Renal cortical epithelial cell (primary cell): ENCODE measurements at regions not wholly inside any gene's neighbourhood (a gene's known extent, or its start where the extent isn't known, plus 50 kb on each side); places are given as distances from the start of the nearest gene placed in this dataset.
"Not testable (repeated sequence)": the region's sequence is repeated elsewhere in the genome, so short reads cannot be mapped to it uniquely, and the experiment has no call there.

Source experiments
- DNase-seq: peaks from one replicate; pipeline ENCODE4 v3.0.0-alpha.2; 2011; ENCODE audit warnings: low read depth

DNA sequence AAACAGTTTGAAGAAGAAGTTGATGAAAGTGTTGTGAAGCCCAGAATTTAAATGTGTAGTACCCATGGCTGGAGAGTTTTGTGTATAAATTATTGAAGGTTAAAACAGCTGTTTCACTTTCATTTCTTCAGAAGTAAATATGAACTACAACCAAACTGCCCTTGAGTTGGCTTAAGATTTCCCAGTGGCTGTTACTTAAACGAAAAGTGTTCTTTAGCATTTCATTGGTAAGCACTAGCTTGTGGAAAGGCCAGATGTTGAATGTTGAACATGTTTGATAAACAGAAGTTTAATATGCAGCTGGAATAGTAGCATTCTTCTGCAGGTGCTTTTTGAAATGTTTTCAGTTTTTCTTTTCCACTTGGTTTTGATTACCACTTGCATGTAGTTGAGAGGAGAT lies 83.2 kb upstream of the TNRC6B start:
- DNase-seq = peak; percentile 13

GRCh38 chr22:40099887-40100286 lies 77.8 kb upstream of the TNRC6B start:
- not testable (repeated sequence) for DNase-seq

DNA sequence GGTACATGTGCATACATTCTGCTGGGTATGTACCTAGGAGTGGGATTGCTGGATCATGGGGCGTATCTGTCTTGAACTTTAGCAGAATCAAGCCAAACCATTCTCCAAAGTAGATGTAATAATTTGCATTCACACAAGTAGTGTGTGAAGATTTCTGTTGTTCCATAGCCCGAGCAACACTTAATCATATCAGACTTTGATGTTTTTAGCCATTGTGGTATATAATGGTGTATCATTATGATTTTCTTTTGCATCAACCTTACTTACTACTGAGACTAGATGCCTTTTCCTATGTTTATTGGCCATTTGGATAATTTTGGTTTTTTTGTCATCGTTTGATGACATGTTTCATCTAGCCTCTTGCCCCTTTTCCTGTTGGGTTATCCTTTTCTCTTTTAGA lies 72.0 kb upstream of the TNRC6B start:
- DNase-seq = no peak

- DNase-seq = peak; percentile 28
Measured at GRCh38 chr22:40107244-40107643, 70.5 kb upstream of the TNRC6B start.

DNA sequence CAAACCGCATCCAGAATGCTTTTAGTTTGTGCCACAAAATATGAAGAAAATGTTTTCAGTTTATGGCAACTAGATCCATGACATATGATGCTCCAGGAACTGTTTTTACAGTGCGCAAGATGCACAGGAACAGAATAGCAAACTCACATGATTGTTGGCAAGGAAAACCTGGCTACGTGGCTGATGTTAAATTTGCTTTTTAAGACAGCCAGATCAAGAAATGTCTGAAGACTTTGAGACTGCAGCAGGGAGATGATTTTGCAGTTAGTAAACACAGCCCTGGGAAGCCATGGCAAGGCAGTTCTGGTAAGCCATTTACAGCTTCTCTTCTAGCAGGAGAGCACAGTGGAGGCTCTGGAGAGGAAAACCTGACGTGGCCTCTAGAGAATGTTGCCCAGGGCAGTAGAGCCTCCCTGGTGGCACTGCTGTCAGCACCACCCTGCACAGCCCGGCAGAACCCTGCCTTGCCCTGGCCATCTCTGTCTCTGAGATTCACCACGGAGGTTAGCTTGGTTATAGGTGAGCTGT lies 69.8 kb upstream of the TNRC6B start:
- DNase-seq = peak; percentile 65

GRCh38 chr22:40108396-40108795 lies 69.3 kb upstream of the TNRC6B start:
- no peak for DNase-seq

DNA sequence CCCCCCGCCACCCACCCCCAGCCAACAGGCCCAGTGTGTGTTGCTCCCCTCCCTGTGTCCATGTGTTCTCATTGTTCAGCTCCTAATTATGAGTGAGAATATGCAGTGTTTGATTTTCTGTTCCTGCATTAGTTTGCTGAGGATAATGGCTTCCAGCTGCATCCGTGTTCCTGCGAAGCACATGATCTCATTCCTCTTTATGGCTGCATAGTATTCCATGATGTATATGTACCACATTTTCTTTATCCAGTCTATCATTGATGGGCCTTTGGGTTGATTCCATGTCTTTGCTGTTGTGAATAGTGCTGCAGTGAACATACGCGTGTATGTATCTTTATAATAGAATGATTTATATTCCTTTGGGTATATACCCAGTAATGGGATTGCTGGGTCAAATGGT lies 68.8 kb upstream of the TNRC6B start:
- DNase-seq = not testable (repeated sequence)

- no peak for DNase-seq
Measured at GRCh38 chr22:40111451-40111850, 66.3 kb upstream of the TNRC6B start.

GRCh38 chr22:40112595-40112994 lies 65.1 kb upstream of the TNRC6B start:
- no peak for DNase-seq

DNA sequence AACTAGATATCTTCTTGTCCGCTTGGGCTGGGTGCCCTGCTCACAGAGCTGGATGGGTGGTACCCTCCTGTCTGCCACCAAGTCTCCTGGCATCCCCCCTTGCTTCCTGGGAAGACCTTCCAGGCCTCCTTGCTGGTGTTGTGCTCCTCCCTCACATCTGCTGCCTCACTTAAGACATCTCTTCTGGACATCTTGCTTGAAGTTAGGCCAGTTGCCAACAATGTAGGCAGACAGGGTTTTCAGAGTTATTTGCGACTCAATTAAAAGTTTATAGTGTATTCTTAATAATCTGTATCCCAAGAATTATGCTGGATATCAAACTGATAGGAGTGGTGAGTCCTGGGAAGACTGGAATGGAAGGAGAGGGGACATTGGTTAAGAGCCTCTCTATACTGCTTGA lies 64.0 kb upstream of the TNRC6B start:
- no peak for DNase-seq

- DNase-seq = no peak
Measured at GRCh38 chr22:40114411-40114810, 63.3 kb upstream of the TNRC6B start.

DNA sequence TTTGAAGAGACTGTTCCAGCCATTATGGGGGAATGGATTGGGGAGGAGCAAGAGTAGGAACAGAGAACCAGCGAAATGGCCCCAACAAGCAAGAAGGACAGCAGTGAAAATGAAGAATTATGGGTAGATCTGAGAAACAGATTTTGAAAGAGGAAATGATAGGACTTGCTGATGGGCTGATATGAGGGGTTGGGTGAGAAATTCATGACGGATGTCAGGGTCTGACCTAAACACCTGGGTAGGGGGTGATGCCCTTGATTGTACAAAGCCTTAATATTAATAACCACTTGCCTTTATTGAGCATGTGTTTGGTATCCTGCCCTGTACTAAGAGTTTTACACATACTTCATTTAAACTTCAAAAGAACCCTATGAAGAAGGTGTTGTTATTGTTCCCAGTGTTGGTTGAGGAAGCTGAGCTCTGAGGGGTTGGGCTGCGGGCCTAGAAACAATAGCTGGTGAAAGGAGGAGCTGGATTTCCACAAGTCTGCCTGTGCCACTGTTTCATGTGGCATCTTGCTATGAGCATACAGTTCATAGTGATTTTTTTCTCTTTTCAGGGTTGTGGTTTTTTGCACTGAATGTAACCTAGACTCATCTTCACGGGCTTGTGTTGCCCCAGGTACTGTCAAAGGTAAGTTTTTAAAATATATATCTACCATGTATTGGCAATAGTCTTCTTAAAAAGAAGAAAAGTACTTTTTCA lies 61.1 kb upstream of the TNRC6B start:
- DNase-seq = no peak

DNA sequence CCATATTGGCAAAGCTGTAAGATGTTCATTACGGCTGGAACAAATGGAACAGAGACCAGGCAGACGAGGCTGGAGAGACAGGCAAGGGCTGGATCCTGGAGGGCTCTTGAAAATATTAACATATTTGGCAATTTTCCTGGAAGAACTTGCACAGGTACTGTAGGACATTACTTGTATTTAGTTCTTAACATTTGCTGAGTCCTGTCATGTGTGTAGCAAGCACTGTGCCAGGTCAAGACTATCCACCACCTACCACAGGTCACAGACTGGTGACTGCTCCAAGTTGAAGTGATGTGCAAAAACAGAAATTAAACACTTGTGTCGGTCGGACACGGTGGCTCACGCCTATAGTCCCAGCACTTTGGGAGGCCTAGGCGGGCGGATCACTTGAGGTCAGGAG lies 58.7 kb upstream of the TNRC6B start:
- no peak for DNase-seq

GRCh38 chr22:40120848-40121247 lies 56.9 kb upstream of the TNRC6B start:
- DNase-seq = no peak

DNA sequence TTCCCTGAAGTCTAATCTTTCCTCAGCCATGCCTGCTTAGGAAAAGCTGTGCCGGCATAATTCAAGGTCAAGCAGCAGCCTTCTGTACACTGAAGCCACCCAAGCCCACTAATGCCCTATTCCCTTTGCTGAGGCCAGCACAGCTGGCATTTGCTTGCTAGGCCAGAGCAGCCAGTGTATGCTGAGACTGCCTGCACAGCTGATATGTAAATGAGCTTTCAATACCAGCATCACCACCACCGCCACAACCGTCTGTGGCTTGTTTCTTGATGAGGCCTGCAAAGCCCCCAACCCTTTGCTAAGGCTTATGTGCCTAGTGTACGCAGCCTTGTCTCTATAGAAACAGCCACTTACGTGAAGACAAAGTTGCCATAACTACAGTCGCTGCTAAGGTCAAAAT lies 56.3 kb upstream of the TNRC6B start:
- DNase-seq = no peak

GRCh38 chr22:40122792-40123191 lies 54.9 kb upstream of the TNRC6B start:
- no peak for DNase-seq

GRCh38 chr22:40123387-40123786 lies 54.3 kb upstream of the TNRC6B start:
- DNase-seq = no peak
